Right cardiac atrium (tissue), 5 donors: ENCODE measurements at regions not wholly inside any gene's neighbourhood (a gene's known extent, or its start where the extent isn't known, plus 50 kb on each side); places are given as distances from the start of the nearest gene placed in this dataset.

Experiments
- ATAC-seq, 2 donors: fragments of 200-7000 bp; cut with Tn5 transposase; one replicate each; pipeline versions ENCODE4 v1.8.0 to v1.9.1; 2020; ENCODE audit warnings: moderate library complexity in 2 of 2, mild to moderate bottlenecking in 1 of 2
- DNase-seq, 3 donors: peaks; one replicate each; pipeline ENCODE4 v3.0.0-alpha.2; 2020
- H3K27ac ChIP-seq: one replicate; pipeline ENCODE4 v1.5.1; 2013; ENCODE audit warnings: mild to moderate bottlenecking, low read length, control low read depth, moderate library complexity
- H3K27me3 ChIP-seq: one replicate; pipeline ENCODE4 v1.6.1; 2013; ENCODE audit not compliant: control insufficient read depth, insufficient read depth
- H3K4me1 ChIP-seq: one replicate; pipeline ENCODE4 v1.6.1; 2013; ENCODE audit warnings: low read length; ENCODE audit not compliant: control insufficient read depth, insufficient read depth
- H3K4me3 ChIP-seq: one replicate; pipeline ENCODE4 v1.5.1; 2013; ENCODE audit warnings: low read length, control low read depth
- H3K9me3 ChIP-seq: one replicate; pipeline ENCODE4 v1.6.1; 2013; ENCODE audit warnings: low read length; ENCODE audit not compliant: control insufficient read depth
- WGBS: extraction: QIAGEN DNeasy Blood & Tissue Kit; methylation state at CpG from one replicate; pipeline ENCODE4 v1.1.7; 2013; 5-methylcytosine and 5-hydroxymethylcytosine counted together
- intact Hi-C, 4 donors: fragments of 100-400 bp; cut with DNase I; formaldehyde crosslinking; loops; one replicate each; pipeline versions ENCODE4 v1.11.0 to v1.14.0; 2022 to 2023
- donor health status: healthy with polysubstance abuse.
- donor health status: DM: no; HTN: yes; CAD: no.
- donor health status: DM: no; HTN: no; CAD: no.
- donor health status: DM: no; HTN: yes; CAD: no; lungs with severe emphysema.
- donor health status: DM: yes; HTN: yes; CAD: no.

GRCh38 chrX:15151267-15152186 is 118.4 kb downstream of the ASB9 start:
- Histone ChIP-seq H3K27me3 (no peaks in the 10 kb centered on the region), H3K4me1 (no peaks in the 10 kb centered on the region), H3K9me3 (no peaks in the 10 kb centered on the region), H3K4me3 (no peak overlapping the region), H3K27ac (no peak overlapping the region)
- WGBS: 79% methylated on average over 4 of the region's 4 CpGs
- DNase-seq: no peak
- intact Hi-C loops: no loop called here
- no peak for ATAC-seq

GRCh38 chrX:15150586-15150985 is 119.3 kb downstream of the ASB9 start:
- Histone ChIP-seq H3K27ac (no peak overlapping the region), H3K9me3 (no peaks in the 10 kb centered on the region), H3K4me1 (no peaks in the 10 kb centered on the region), H3K4me3 (no peak overlapping the region), H3K27me3 (no peaks in the 10 kb centered on the region)
- WGBS: 85% methylated on average over 1 of the region's 1 CpG
- intact Hi-C loops: no loop called here
- no peak for DNase-seq
- ATAC-seq: no peak

- Histone ChIP-seq H3K4me1 (no peaks in the 10 kb centered on the region), H3K27me3 (no peaks in the 10 kb centered on the region), H3K4me3 (no peak overlapping the region), H3K9me3 (no peaks in the 10 kb centered on the region), H3K27ac (no peak overlapping the region)
- ATAC-seq (no peak), DNase-seq (peak; percentile 10 to 39 (median 20))
- WGBS: 25% methylated on average over 6 of the region's 6 CpGs
- intact Hi-C loops: loop anchor here in 3 of 4 donors (10.0 kb wide), 2 partner anchors 1052 to 1102 kb away; no protein-coding TSS in a partner anchor
Observed at GRCh38 chrX:15146515-15146914, 123.4 kb downstream of the ASB9 start.

DNA sequence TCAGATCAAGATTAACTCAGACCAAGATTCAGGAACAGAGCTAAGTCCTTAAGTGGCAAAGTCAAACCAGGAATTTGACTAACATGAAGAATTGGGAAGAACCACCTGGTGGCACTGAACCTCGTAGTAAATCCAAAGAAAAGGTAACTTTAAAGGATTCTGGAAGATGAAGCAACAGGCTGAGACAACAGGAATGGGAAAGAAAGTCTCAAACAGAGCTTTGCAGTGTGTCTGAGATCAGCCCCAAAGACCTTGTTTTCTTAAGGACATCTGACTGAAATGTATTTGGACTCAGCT is 126.1 kb downstream of the ASB9 start:
- DNase-seq (no peak), ATAC-seq (no peak)
- WGBS: 22% methylated on average over 1 of the region's 1 CpG
- Histone ChIP-seq H3K4me1 (no peaks in the 10 kb centered on the region), H3K4me3 (no peak overlapping the region), H3K27ac (no peak overlapping the region), H3K27me3 (no peaks in the 10 kb centered on the region), H3K9me3 (no peaks in the 10 kb centered on the region)
- intact Hi-C loops: loop anchor here in 3 of 4 donors (10.0 kb wide), 2 partner anchors 1049 to 1099 kb away; no protein-coding TSS in a partner anchor

DNA sequence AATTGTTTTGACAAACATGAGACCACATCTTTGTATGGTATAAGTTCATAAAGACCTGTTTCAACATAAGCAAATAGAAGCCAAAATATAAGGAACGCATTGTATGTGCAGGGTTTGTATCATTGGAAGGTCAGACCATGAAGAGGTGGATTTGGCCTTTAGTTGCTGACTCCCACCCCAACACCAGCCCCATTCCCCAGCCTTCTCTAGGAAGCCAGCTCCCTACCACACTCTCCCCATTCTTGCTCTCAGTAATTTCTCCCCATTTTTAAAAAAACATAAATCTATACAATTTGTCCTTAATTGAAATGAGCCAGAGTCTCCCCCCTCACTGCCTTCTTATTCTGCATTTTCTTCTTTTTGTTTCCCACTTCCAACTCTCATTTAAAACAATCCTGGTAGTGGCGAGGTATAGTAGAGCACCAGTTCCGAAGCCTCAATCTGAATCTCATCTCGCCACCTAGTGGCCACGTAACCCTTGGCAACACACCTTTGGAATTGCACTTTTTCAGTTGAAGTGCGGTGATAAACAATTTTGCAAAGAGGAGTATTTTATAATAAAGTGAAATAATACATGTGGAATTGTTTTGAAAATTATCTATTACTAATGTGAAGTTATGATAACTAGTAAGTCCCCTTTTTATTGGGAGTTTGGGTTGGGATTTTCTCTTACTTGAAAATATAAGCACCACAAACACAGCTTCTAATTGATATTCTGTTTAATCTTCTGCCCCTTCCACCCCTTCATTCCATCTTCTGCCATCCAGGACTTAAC is 126.6 kb downstream of the ASB9 start:
- no peak for ATAC-seq
- Histone ChIP-seq H3K27me3 (no peaks in the 10 kb centered on the region), H3K4me1 (no peaks in the 10 kb centered on the region), H3K27ac (no peak overlapping the region), H3K9me3 (no peaks in the 10 kb centered on the region), H3K4me3 (no peak overlapping the region)
- DNase-seq: peak; percentile 33 to 56 (median 54)
- intact Hi-C loops: loop anchor here in 3 of 4 donors (10.0 kb wide), 2 partner anchors 1048 to 1098 kb away; no protein-coding TSS in a partner anchor
- 22% methylated on average over 6 of the region's 6 CpGs for WGBS

DNA sequence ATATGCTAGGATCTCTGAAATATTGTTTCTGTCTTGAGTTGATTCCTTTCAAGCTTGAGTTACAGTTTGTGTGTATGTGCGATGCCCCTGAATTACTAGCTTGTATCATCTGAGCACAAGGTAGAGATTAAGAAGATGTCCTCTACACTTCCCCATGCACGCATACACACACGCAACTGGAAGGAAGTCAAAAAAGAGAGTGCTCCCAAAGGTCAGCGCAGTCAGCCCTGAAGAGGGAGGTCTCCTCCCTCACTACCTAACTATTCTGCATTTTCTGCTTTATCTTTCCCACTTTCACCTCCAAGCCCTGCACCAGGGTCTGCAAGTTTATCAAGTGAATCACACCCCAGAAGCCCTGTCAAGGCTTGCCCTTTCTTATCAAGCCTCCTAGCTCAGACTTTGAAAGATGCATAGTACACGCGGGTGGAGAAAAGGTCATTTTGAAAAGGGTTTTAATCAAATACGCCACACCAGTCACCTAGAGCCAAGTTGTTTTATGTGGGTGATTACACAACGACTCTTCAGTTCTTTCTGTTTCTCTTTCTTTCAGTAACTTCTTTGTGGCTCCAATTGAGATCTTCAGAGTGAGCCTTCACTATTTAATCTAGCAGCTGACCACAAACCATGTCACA is 127.7 kb downstream of the ASB9 start:
- Histone ChIP-seq H3K27ac (no peak overlapping the region), H3K9me3 (no peaks in the 10 kb centered on the region), H3K4me3 (no peak overlapping the region), H3K27me3 (no peaks in the 10 kb centered on the region), H3K4me1 (no peaks in the 10 kb centered on the region)
- WGBS: 55% methylated on average over 8 of the region's 8 CpGs
- no peak for ATAC-seq
- DNase-seq: no peak
- intact Hi-C loops: loop anchor here in 3 of 4 donors (10.0 kb wide), 2 partner anchors 1047 to 1097 kb away; no protein-coding TSS in a partner anchor

- DNase-seq: no peak
- Histone ChIP-seq H3K9me3 (no peaks in the 10 kb centered on the region), H3K4me3 (no peak overlapping the region), H3K27ac (no peak overlapping the region), H3K4me1 (no peaks in the 10 kb centered on the region), H3K27me3 (no peaks in the 10 kb centered on the region)
- ATAC-seq: no peak
- 47% methylated on average over 1 of the region's 1 CpG for WGBS
- intact Hi-C loops: no loop called here
Observed at GRCh38 chrX:15136795-15137194, 133.1 kb downstream of the ASB9 start.

DNA sequence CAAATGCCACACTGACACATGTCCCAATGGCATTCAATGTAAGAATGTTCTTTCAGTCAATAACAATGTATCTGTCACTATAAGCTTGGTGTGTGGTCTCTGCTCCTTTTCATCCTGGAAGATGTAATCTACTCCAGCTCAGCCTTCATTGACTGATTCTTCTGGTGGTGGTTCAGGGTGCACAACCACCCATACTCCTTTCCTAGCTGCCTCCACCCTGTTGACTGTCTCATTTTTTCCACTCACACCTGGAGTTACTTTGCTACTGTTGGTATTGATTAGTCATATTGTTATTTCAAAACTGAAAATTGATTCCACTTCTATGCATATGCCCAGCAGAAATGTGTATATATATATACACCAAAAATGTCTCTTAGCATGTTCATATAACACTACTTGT is 140.5 kb downstream of the ASB9 start:
- H3K4me1 ChIP-seq: no peaks in the 10 kb centered on the region
- intact Hi-C loops: no loop called here
- H3K9me3 ChIP-seq: no peaks in the 10 kb centered on the region
- DNase-seq: no peak
- no peaks in the 10 kb centered on the region for H3K27me3 ChIP-seq
- no peak for ATAC-seq
- H3K27ac ChIP-seq: no peak overlapping the region
- H3K4me3 ChIP-seq: no peak overlapping the region

- DNase-seq (no peak), ATAC-seq (no peak)
- no peaks in the 10 kb centered on the region for H3K27me3 ChIP-seq
- intact Hi-C loops: no loop called here
- no peak overlapping the region for H3K27ac ChIP-seq
- no peaks in the 10 kb centered on the region for H3K9me3 ChIP-seq
- H3K4me1 ChIP-seq: no peaks in the 10 kb centered on the region
- H3K4me3 ChIP-seq: no peak overlapping the region
Observed at GRCh38 chrX:15128861-15129260, 141.0 kb downstream of the ASB9 start.

GRCh38 chrX:15127010-15127409 is 142.9 kb downstream of the ASB9 start:
- DNase-seq (no peak), ATAC-seq (no peak)
- Histone ChIP-seq H3K27me3 (no peaks in the 10 kb centered on the region), H3K9me3 (no peaks in the 10 kb centered on the region), H3K27ac (no peak overlapping the region), H3K4me3 (no peak overlapping the region), H3K4me1 (no peaks in the 10 kb centered on the region)
- intact Hi-C loops: no loop called here
- WGBS: 82% methylated on average over 1 of the region's 1 CpG

DNA sequence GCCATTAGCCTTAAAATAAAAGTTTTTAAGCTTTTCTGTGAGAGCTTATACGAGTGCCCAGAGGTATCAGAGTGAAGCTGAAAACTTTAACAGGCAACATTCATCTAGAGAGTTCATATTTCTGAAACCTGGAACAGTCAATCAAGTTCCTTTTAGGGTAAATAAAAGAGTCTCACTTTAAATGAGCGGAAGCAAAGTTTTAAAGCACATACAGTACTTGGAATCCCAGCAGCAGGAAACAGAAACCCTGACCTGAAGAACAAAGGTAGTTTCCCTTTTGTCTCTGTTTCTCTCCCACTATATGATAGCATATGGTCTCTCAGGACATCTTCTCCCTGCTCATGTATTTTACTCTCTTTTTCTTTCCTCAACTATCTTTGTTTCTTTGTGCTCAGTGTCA is 153.0 kb downstream of the ASB9 start:
- Histone ChIP-seq H3K27me3 (no peaks in the 10 kb centered on the region), H3K9me3 (no peaks in the 10 kb centered on the region), H3K4me3 (no peak overlapping the region), H3K27ac (no peak overlapping the region), H3K4me1 (no peaks in the 10 kb centered on the region)
- ATAC-seq: no peak
- 68% methylated on average over 2 of the region's 2 CpGs for WGBS
- intact Hi-C loops: no loop called here
- no peak for DNase-seq
